ENCODE measurements at regions not wholly inside any gene's neighbourhood (a gene's known extent, or its start where the extent isn't known, plus 50 kb on each side); places are given as distances from the start of the nearest gene placed in this dataset.

- no peak for DNase-seq
These were observed 171.4 kb upstream of the SERPINE2 start for GRCh38 chr2:224210286-224211180.

GRCh38 chr2:224209555-224210285 lies 170.6 kb upstream of the SERPINE2 start:
- DNase-seq = no peak

GRCh38 chr2:224208443-224208842 lies 169.4 kb upstream of the SERPINE2 start:
- no peak for DNase-seq

- DNase-seq = no peak
These were observed 168.9 kb upstream of the SERPINE2 start for GRCh38 chr2:224208007-224208406.

GRCh38 chr2:224206816-224207215 lies 167.7 kb upstream of the SERPINE2 start:
- DNase-seq = no peak

GRCh38 chr2:224202281-224202865 lies 163.3 kb upstream of the SERPINE2 start:
- DNase-seq = no peak

GRCh38 chr2:224198436-224198835 lies 159.3 kb upstream of the SERPINE2 start:
- DNase-seq = no peak

- DNase-seq = no peak
These were observed 157.7 kb upstream of the SERPINE2 start for GRCh38 chr2:224196810-224197209.

GRCh38 chr2:224195925-224196571 lies 157.0 kb upstream of the SERPINE2 start:
- DNase-seq = no peak

GRCh38 chr2:224194161-224194560 lies 155.1 kb upstream of the SERPINE2 start:
- no peak for DNase-seq

- no peak for DNase-seq
These were observed 152.4 kb upstream of the SERPINE2 start for GRCh38 chr2:224191465-224191864.

GRCh38 chr2:224190936-224191270 lies 151.8 kb upstream of the SERPINE2 start:
- no peak for DNase-seq

- no peak for DNase-seq
These were observed 151.3 kb upstream of the SERPINE2 start for GRCh38 chr2:224190234-224190935.

- DNase-seq = no peak
These were observed 148.1 kb upstream of the SERPINE2 start for GRCh38 chr2:224187220-224187619.

GRCh38 chr2:224185023-224185601 lies 146.0 kb upstream of the SERPINE2 start:
- DNase-seq = no peak

- no peak for DNase-seq
These were observed 144.0 kb upstream of the SERPINE2 start for GRCh38 chr2:224183086-224183485.

GRCh38 chr2:224182498-224182897 lies 143.4 kb upstream of the SERPINE2 start:
- DNase-seq = no peak

- no peak for DNase-seq
These were observed 142.6 kb upstream of the SERPINE2 start for GRCh38 chr2:224181534-224182155.

- no peak for DNase-seq
These were observed 141.7 kb upstream of the SERPINE2 start for GRCh38 chr2:224180810-224181209.

- no peak for DNase-seq
These were observed 139.0 kb upstream of the SERPINE2 start for GRCh38 chr2:224178056-224178455.

GRCh38 chr2:224175538-224175937 lies 136.5 kb upstream of the SERPINE2 start:
- DNase-seq = no peak

GRCh38 chr2:224174990-224175389 lies 135.9 kb upstream of the SERPINE2 start:
- no peak for DNase-seq
